T-helper 17 cell (primary cell): ENCODE measurements at regions not wholly inside any gene's neighbourhood (a gene's known extent, or its start where the extent isn't known, plus 50 kb on each side); places are given as distances from the start of the nearest gene placed in this dataset.
"Not testable (repeated sequence)": the region's sequence is repeated elsewhere in the genome, so short reads cannot be mapped to it uniquely, and the experiment has no call there.

Experiments
- ATAC-seq: fragments of 150-1000 bp; cut with Tn5 transposase; 2 replicates; pipeline ENCODE4 v1.10.0; 2021; ENCODE audit warnings: mild to moderate bottlenecking, moderate library complexity
- DNase-seq, 3 donors: peaks; one replicate each; pipeline versions ENCODE4 v3.0.0 to v3.0.0-alpha.2; 2020 to 2021
- H3K9me3 ChIP-seq: one replicate; pipeline ENCODE4 v1.7.0; 2013; ENCODE audit warnings: low read length, mild to moderate bottlenecking; ENCODE audit not compliant: control insufficient read depth, poor library complexity, severe bottlenecking
- H3K27ac Mint-ChIP-seq: one replicate; pipeline ENCODE4 v1.8.0; 2022; ENCODE audit warnings: mild to moderate bottlenecking, moderate library complexity, mixed read lengths
- H3K27me3 Mint-ChIP-seq: one replicate; pipeline ENCODE4 v1.8.0; 2022; ENCODE audit warnings: mixed read lengths
- H3K36me3 Mint-ChIP-seq: one replicate; pipeline ENCODE4 v1.8.0; 2022; ENCODE audit warnings: low read depth, mixed read lengths
- H3K4me1 Mint-ChIP-seq: one replicate; pipeline ENCODE4 v1.8.0; 2022; ENCODE audit warnings: mild to moderate bottlenecking, mixed read lengths
- H3K4me3 Mint-ChIP-seq: one replicate; pipeline ENCODE4 v1.8.0; 2022; ENCODE audit warnings: mild to moderate bottlenecking, moderate library complexity, mixed read lengths

DNA sequence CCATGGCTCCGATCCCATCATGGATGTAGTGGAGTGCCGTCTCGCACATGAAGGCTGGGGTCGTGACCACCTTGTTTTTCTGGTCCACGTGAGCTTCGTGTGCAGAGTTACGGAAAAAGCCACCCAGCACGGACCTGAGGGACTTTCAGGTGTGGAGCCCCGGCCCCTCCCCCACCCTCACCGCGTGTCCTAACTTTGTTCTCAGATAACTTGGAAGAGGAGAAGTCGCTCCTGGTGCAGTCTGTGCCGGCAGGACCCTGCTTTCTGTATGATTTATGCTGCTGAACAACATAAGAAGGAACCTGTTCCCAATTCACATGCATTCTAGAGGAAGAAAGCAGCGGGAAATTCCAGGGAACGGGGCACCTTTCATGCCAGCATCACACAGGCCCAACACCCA is 5404.2 kb upstream of the TPTE start:
- H3K9me3 ChIP-seq, DNase-seq, ATAC-seq, H3K27ac Mint-ChIP-seq, H3K4me1 Mint-ChIP-seq, H3K36me3 Mint-ChIP-seq, H3K27me3 Mint-ChIP-seq, H3K4me3 Mint-ChIP-seq: not testable (repeated sequence)

DNA sequence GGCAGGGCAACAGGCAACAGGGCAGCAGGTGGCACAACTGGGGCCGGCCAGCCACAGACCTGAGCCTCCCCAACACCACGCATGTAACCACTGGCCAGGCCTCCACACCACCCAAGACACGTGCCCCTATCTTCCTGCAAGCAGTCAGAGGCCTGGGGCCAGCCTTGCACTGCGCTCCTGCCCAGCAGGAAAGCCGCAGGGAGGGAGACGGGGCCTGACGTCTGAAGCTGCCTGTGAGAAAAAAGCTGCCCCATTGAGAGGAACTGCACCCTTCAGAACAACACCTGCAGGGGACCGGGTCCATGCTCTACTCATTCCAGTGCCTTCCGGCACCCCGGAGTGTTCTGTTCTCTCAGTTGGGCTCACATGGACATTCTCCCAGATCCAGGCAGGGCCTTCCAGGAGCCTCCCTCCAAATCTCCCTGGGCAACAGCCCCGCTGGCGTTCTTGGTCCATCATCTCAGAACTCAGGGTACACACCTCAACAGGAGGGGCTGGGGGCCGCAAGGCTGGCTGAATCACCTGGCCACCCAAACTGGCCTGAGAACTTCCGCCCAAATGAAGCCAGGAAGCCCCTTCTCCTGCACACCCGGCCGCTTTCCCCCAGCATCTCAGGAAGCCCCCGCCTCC is 5403.6 kb upstream of the TPTE start:
- not testable (repeated sequence) for H3K36me3 Mint-ChIP-seq, H3K4me3 Mint-ChIP-seq, H3K9me3 ChIP-seq, H3K27ac Mint-ChIP-seq, H3K4me1 Mint-ChIP-seq, H3K27me3 Mint-ChIP-seq
- peak in 2 of 3 donors; percentile 3 to 20 for DNase-seq
- ATAC-seq, result peak; percentile 18

DNA sequence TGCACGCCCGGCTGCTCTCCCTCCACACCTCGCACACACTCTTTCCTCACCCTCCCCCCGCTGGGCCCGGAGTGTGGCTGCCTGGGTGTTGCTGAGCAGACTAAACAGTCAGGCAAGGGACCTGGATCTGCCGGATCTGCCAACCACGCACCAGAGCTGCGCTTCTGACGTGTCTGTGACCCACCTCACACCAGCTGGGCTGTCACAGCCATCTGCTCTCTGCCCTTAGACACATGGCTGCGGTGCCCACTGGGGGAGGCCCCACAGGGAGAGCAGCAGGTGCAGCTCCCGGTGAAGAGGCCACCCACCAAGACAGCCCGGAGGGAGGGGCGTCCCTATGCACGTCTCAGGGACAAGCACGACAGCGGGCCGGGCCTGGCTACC is 5403.1 kb upstream of the TPTE start:
- not testable (repeated sequence) for H3K9me3 ChIP-seq, H3K36me3 Mint-ChIP-seq, H3K4me3 Mint-ChIP-seq, H3K27ac Mint-ChIP-seq, H3K4me1 Mint-ChIP-seq, H3K27me3 Mint-ChIP-seq
- DNase-seq (peak in 2 of 3 donors; percentile 26 to 55), ATAC-seq (peak; percentile 68)

DNA sequence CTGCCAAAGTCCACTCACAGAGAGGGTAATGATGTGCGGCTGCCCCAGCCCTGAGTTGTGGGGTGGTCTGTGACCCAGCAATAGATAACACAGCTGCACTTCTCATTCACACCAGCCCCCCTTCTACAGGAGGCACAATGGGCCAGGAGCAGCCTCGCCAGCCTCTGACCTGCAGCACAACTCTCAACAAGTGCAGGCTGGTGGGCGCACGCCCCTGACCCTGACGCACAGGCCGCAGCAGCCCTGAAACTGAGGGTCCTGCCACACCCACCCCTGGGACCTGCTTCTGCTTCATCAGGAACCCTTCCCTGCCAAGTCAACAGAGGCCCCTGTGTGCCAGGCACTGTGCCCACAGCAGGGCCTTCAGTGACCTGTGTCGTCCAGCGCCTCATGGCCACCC is 5402.2 kb upstream of the TPTE start:
- not testable (repeated sequence) for H3K9me3 ChIP-seq, H3K27me3 Mint-ChIP-seq, DNase-seq, ATAC-seq, H3K4me1 Mint-ChIP-seq, H3K36me3 Mint-ChIP-seq, H3K4me3 Mint-ChIP-seq, H3K27ac Mint-ChIP-seq

DNA sequence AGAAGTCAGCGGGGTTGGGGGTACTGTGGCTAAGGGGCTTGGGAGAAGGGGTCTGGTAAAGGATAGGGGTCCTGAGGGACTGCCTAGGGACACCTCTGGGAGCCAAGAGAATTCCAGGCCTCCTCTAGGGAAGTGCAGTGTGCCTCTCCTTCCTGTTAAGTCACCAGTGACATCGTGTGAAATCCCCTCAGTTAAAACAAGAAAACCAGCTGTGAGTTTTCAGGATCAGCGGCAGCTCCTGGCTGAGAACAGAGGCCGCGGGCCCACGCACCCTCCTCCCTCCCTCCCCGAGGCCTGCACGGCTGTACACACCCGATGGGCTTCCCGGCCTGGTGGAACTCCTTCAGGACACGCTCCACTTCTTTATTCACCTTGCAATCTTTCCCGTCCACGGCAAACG is 5400.0 kb upstream of the TPTE start:
- not testable (repeated sequence) for H3K27ac Mint-ChIP-seq, H3K9me3 ChIP-seq, H3K27me3 Mint-ChIP-seq, H3K36me3 Mint-ChIP-seq, DNase-seq, H3K4me1 Mint-ChIP-seq, H3K4me3 Mint-ChIP-seq, ATAC-seq

DNA sequence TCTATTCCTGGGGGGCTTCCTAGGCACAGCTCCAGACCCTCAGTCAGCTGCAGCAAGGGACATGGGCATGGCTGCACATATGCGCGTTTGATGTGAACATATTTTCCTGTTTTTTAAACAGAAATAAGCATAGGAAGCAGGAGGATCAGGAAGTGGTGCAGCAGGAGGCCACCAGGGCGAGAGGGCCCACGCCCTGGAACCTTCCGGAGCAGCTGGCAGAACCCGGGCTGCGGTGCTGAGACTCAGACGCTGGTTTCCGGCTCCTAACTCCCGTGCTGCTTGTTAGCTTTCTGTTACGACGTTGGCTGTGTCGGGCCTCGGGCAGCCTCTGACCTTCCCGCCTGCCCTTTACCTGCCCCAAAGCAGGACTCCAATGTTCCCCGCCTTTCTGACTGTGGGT is 5399.5 kb upstream of the TPTE start:
- not testable (repeated sequence) for H3K4me1 Mint-ChIP-seq, H3K36me3 Mint-ChIP-seq, H3K27ac Mint-ChIP-seq, H3K4me3 Mint-ChIP-seq, H3K27me3 Mint-ChIP-seq, H3K9me3 ChIP-seq, DNase-seq
- ATAC-seq, result peak; percentile 48

DNA sequence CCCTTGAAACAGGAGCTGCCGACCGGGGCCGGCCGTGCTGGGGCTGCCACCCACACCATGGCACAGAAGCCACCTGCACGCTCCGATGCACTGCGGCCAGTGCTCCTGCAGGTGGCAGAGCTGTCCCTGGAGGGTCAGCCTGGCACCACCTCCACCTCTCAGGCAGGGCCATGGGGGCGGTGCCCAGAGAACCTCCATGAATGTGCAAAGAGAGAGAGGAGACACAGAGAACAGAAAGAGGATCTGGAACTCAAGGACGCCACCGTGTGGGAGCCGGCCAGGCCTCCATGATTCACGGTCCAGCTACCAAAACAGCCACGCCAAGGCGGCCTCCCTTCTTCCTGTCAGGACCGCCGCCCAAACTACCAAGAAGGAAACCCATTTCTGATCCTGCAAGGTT is 5397.7 kb upstream of the TPTE start:
- peak; percentile 51 to 65 (median 61) for DNase-seq
- peak; percentile 60 for ATAC-seq
- H3K9me3 ChIP-seq, H3K27ac Mint-ChIP-seq, H3K36me3 Mint-ChIP-seq, H3K27me3 Mint-ChIP-seq, H3K4me1 Mint-ChIP-seq, H3K4me3 Mint-ChIP-seq: not testable (repeated sequence)

DNA sequence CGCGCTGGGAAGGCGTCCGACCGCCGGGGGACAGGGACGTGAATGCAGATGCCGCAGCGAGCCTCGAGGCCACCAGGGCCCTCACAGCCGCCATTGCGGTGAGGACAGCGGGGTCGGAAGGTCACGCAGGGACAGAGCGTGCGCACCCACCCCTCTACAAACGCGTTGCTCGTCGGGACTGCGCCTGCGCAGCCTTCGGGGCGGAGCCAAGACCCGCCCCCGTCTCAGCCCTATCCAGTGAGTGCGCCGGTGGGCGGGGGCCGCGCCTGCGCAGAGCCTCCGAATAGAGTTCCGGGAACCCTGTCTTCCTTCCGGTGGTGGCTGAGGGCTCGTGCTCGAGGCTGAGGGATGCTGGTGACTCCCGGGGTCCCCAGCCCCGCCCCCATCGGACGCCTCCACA is 5393.1 kb upstream of the TPTE start:
- not testable (repeated sequence) for H3K27ac Mint-ChIP-seq, H3K36me3 Mint-ChIP-seq

DNA sequence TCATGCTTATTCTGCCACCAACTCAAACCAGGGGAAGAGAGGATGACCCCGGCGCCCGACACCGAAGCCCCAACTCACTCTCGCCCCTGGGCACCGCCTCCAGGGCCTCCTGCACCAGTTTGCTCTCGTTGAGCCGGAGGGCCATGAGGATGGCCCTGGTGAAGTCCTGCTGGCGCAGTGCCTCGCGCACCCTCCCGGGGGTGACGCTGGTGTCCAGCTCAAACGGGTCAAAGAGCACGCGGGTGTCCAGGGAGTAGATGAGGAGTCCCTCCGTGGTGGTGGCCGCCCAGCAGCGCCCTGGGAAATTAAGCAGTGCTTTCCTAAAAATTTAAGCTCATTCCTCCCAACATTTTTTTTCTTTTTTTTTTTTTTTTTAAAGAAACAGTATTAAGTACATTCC is 5387.6 kb upstream of the TPTE start:
- H3K4me3 Mint-ChIP-seq, DNase-seq, H3K36me3 Mint-ChIP-seq, ATAC-seq, H3K4me1 Mint-ChIP-seq, H3K27me3 Mint-ChIP-seq, H3K27ac Mint-ChIP-seq, H3K9me3 ChIP-seq: not testable (repeated sequence)

More for the DNA sequence above, 5393.1 kb upstream of the TPTE start:
- not testable (repeated sequence) for H3K9me3 ChIP-seq, H3K27me3 Mint-ChIP-seq, H3K4me1 Mint-ChIP-seq, H3K4me3 Mint-ChIP-seq
- peak; percentile 95 to 97 (median 96) for DNase-seq
- ATAC-seq, result peak; percentile 94

DNA sequence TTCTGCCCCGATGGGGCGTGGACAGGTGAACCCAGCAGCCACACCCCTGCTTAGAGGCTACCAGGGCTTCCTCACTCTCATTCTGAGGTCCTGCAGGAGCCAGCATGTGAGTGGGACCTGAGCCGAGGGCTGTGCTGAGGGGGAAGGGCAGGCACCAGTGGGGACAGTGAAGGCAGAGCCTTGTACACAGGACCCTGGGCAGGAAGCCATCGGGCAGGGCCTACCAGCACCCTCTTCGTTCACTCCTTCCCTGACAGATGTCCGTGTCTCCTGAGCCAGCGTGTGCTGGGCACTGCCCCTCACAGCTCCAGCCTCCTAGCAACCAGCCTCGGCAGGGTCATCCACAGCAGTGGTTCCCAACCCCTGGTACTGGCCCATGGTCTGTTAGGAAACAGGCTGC is 5385.0 kb upstream of the TPTE start:
- not testable (repeated sequence) for H3K36me3 Mint-ChIP-seq, H3K4me3 Mint-ChIP-seq, DNase-seq, H3K27me3 Mint-ChIP-seq, ATAC-seq, H3K4me1 Mint-ChIP-seq, H3K9me3 ChIP-seq, H3K27ac Mint-ChIP-seq

DNA sequence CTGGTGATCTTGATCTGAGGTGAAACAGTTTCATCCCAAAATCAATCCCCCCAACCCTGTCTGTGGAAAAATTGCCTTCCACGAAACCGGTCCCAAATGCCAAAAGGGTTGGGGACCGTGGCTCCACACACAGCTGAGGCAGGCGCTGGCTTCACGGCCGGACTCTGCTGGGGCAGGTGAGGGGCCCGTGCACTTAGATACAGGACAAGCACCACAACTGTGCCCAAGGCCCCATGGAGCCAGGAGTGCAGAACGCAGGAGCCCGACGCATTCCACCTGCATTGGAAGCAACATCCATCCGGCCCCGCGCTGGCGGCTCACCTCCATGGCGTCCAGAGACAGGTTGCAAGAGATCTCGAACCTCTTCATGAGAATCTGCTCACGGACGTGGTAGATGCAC is 5384.4 kb upstream of the TPTE start:
- H3K36me3 Mint-ChIP-seq, ATAC-seq, H3K27me3 Mint-ChIP-seq, H3K4me1 Mint-ChIP-seq, H3K4me3 Mint-ChIP-seq, H3K9me3 ChIP-seq, H3K27ac Mint-ChIP-seq, DNase-seq: not testable (repeated sequence)

DNA sequence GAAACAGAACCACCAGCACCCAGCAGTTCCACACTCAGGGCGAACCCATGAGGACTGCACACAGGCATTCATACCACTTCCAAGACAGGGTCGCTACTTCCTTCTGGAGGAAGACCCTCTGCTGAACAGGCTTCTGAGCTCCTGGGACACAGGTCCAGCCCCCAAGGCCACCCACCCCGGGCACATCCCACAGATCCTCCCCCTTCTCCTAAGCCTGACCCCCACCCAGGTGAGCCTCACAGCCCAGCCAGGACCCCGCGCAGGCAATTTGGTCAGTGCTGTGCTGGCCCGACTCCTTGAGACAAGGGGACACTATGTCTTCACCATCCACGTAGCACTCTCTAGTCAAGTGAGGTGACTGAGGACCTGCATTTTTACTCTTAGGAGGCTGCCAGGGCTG is 5382.7 kb upstream of the TPTE start:
- not testable (repeated sequence) for H3K36me3 Mint-ChIP-seq, DNase-seq, H3K27me3 Mint-ChIP-seq, H3K9me3 ChIP-seq, H3K4me1 Mint-ChIP-seq, H3K4me3 Mint-ChIP-seq, ATAC-seq, H3K27ac Mint-ChIP-seq

DNA sequence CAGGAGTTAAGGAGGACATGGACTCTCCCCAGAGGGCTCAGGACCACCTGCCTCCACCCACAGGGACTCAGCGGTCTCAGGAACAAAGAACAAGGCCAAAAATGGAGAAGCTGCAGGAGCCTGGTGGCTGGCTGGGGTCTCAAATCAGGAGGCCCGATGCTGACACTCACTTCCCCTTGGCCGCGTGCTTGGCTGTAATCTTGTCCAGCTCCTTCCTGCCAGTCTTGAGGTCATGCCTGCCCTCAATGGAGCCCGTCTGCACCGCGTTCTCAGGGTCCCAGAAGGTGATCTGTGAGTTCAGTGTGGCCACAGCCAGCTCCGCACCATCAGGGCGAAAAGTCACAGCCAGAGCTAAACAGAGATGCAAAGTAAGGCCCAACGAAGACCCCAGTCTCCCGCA is 5381.9 kb upstream of the TPTE start:
- H3K4me1 Mint-ChIP-seq, H3K4me3 Mint-ChIP-seq, H3K9me3 ChIP-seq, H3K27ac Mint-ChIP-seq, DNase-seq, H3K36me3 Mint-ChIP-seq, H3K27me3 Mint-ChIP-seq, ATAC-seq: not testable (repeated sequence)

DNA sequence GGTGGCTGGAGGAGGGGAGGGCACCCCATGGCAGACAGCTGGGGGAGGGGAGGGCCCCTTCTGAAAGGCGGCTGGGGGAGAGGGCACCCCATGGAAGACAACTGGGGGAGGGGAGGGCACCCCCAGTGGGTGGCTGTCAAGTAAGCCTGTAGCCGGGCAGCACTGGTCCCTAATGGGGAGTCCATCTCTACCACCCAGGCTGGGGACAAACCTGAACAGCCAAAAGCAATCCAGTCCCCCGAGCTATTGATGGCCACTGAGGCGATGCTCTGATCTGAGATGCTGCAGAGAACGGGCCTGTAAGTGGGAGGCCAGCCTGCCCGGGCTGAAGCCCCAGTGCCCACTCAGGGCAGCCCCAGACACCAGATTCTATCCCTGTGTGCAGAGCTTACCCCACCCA is 5378.4 kb upstream of the TPTE start:
- H3K27ac Mint-ChIP-seq, DNase-seq, H3K9me3 ChIP-seq, H3K4me1 Mint-ChIP-seq, ATAC-seq, H3K4me3 Mint-ChIP-seq, H3K27me3 Mint-ChIP-seq, H3K36me3 Mint-ChIP-seq: not testable (repeated sequence)
